ENCODE measurements at regions not wholly inside any gene's neighbourhood (a gene's known extent, or its start where the extent isn't known, plus 50 kb on each side); places are given as distances from the start of the nearest gene placed in this dataset.
"Not testable (repeated sequence)": the region's sequence is repeated elsewhere in the genome, so short reads cannot be mapped to it uniquely, and the experiment has no call there.

- DNase-seq, result no peak
Measured at GRCh38 chr3:27779176-27779575, 57.1 kb upstream of the EOMES start.

DNA sequence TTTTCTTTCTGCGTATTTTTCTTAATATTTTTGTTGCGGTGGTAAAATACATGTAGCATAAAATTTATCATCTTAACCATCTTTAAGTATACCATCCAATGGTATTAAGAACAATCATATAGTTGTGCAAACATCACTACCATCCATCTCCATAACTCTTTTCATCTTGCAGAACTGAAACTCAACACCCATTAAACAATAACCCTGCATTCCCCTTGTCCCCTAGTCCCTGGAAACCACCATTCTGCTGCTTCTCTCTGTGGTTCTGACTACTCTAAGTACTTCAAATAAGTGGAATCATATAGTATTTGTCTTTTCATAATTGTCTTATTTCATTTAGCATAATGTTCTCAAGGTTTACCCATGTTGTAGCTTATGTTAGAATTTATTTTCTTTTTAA, 67.3 kb upstream of the EOMES start:
- DNase-seq, result no peak

- DNase-seq, result no peak
Measured at GRCh38 chr3:27791956-27792355, 69.8 kb upstream of the EOMES start.

- no peak for DNase-seq
Measured at GRCh38 chr3:27792869-27793268, 70.7 kb upstream of the EOMES start.

DNA sequence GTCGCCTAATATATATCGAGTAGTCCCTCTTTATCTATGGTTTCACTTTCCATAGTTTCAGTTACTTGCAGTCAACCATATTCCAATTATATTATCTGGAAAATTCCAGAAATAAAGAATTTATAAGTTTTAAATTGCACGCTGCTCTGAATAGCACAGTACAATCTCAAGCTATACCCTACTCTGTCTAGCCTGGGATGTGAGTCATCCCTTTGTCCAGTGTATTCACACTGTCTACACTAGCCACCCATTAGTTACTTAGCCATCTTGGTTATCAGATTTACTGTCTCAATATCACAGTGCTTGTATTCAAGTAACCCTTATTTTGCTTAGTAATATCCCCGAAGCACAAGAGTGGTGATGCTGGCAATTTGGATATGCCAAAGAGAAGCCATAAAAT, 72.1 kb upstream of the EOMES start:
- no peak for DNase-seq

- DNase-seq, result no peak
Measured at GRCh38 chr3:27796365-27796875, 74.3 kb upstream of the EOMES start.

- DNase-seq, result no peak
Measured at GRCh38 chr3:27797773-27798172, 75.7 kb upstream of the EOMES start.

GRCh38 chr3:27800261-27800660, 78.1 kb upstream of the EOMES start:
- DNase-seq, result no peak

- DNase-seq, result no peak
Measured at GRCh38 chr3:27802425-27802824, 80.3 kb upstream of the EOMES start.

GRCh38 chr3:27802849-27803248, 80.7 kb upstream of the EOMES start:
- no peak for DNase-seq

- DNase-seq, result no peak
Measured at GRCh38 chr3:27805282-27805681, 83.2 kb upstream of the EOMES start.

DNA sequence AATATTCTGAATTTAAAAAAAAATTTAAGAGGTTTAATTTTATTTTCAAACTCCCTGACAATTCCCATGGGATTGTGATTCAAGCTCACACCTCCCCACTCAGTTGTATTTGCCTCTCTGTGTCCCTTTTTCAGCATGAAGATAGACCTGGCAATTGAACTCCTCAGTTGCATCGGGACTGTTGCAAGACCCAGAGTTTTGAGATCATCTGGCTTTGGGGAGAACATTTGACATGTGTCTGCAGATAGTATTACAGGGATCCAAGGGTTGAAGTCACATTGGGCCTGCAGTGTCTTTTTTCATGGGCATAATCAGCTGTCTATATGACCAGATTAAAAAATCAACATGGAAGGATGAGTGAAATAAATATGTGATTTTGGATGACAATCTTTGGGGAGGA, 91.1 kb upstream of the EOMES start:
- DNase-seq, result no peak

DNA sequence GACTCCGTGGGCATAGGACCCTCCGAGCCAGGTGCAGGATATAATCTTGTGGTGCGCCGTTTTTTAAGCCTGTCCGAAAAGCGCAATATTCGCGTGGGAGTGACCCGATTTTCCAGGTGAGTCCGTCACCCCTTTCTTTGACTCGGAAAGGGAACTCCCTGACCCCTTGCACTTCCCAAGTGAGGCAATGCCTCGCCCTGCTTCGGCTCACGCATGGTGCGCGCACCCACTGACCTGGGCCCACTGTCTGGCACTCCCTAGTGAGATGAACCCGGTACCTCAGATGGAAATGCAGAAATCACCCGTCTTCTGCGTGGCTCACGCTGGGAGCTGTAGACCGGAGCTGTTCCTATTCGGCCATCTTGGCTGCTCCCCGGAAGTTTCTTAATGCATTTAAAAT, 99.5 kb upstream of the EOMES start:
- DNase-seq, result not testable (repeated sequence)

DNA sequence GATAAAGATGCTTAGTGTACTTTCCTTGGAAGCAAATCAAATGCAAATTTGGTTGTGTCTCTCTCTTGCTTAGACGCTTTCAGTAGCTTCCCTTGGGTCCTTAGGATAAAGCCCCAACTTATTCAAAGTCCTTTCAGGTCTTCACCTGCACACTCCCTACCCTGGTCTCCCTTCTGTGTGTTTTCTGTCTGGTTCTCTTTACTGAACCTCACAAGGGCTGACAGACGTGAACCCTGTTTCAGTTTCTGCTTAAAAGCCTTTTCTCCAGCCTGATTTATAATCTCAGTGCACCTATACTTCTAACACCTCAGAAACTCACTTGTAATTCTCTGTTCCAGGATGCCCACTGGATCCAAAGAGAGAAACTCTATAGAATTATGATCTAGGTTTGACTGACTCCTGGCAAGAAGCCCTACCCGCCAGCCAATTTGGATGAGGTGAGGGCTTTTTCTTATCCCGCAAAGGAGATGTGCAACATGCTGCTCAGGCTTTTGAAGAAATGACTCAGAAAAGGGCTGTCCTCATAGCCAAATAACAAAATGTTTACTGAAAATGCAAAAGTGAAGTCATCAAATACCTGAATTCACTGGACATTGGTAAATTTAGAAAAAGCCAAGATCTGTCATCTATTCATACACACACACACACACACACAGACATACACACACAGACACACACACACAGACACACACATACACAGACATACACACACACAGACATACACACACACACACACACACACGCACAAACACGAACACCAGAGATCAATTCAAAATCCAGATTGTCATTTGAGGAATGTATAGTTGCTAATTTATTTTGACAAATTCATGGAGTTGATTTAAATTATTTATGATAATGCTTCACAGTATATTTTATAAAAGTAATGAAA, 102.4 kb upstream of the EOMES start:
- DNase-seq, result no peak

GRCh38 chr3:27826448-27826847, 104.3 kb upstream of the EOMES start:
- no peak for DNase-seq

GRCh38 chr3:27827041-27827440, 104.9 kb upstream of the EOMES start:
- no peak for DNase-seq

DNA sequence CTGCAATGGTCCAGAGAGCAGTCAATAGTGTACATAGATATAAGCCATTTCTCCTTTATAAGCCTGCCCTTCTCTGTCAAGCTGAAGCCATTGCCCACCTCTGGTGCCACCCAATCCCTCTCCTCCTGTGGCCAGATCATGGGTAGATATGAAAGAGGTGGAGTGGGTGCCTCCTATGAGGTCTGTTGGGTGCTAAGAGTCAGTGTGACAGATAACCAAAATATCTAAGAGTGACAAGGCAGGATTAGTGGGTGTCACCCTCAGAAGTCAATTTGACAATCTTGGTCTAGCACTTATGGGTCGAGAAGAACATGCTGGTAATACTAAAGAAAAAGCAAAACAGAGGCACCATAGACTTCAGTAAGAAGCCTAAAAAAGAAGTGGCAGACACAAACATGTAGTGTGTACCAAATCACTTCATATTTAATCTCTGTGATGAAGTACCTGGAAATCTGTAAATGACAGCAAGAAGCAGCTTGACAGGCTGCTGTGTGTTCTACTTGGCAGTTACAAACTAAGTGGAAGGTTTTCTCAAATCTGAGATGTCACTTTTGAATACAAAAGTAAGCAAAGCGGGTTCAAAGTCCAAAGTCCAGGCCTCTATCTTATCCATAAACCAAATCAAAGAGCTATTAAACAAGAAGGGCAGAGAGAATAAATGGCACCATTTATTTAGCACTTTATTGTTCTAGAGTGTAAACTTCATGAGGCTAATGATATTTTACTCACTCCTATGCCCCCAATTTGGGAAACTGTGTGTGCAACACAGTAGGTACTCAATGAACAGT, 118.9 kb upstream of the EOMES start:
- no peak for DNase-seq

GRCh38 chr3:27844052-27844675, 122.0 kb upstream of the EOMES start:
- DNase-seq, result no peak

DNA sequence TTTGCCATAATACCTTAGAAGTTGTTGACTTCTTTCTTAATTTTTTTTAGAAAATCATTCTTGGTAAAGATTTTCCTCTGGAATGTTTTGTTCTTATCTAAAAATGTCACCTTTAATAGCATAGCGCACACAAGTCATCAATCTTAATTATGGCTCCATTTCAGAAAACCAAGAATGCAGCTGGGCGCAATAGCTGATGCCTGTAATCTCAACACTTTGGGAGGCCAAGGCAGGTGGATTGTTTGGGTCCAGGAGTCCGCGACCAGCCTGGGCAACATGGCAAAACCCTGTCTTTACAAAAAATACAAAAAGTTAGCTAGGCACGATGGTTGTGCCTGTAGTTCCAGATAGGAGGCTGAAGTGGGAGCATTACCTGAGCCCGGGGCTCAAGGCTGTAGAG, 125.6 kb upstream of the EOMES start:
- no peak for DNase-seq

- DNase-seq, result no peak
Measured at GRCh38 chr3:27848826-27849225, 126.7 kb upstream of the EOMES start.

DNA sequence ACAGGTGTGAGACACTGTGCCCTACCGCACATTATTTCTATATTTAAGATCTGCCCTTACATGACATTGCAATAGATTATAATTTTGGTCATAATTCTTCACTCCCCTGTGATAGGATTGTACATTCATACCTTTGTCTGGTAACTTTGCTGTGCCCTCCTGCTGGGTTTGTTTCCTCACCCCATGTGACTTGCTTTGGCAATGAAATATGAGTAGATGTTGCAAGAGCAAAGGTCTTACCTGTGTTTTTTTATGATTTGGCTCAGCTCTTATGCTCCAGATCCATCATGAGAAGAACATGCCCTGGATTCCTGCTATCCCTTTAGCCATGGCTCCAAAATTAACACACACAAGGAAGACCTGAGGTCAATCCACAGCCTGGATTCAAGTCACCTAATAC, 137.7 kb upstream of the EOMES start:
- DNase-seq, result no peak

DNA sequence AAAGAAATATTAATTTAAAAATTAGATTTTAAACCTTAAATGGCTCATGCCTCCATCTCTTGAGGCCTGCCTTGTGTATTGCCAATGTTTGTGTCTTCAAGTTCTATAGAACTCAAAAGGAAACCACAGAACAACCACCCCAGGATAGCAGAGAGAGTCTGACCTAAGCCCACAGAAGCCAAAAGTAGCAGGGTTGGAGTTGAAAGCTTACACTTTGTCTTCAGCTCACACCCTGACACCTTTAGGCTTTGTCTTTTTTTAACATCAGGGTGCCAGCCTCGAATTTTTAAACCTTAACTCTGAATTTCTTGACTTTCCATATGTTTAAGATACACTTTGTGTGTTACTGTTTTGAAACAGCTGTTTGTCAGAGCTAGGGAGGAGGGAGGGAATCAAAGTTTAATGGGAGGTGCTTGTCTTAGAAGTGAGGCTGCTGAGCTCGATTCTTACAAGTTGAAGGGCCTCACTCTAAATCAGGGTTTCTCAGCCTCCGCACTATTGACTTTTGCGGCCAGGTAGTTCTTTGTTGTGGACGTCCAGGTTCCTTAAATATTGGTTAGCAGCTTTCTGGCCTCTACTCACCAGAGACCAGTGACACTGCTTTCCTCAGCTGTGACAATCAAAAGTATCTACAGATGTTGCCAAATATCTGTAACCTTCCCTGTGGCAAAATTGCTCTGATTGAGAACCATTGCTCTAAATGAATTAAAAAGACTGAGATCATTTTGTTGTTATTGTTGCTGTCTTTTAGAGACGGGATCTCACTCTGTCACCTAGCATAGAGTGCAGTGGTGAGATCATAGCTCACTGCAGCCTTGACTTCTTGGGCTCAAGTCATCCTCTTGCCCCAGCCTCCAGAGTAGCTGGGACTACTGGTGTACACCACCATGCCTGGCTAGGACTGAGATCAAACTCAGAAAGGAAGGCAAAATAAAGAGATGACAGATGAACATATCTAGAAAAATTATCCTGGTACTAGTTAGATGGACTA, 139.2 kb upstream of the EOMES start:
- no peak for DNase-seq

Measured in activated T-cell treated with anti-CD3 and anti-CD28 coated beads for 4 hours (primary cell).